GM23338 (cell line): ENCODE measurements at regions not wholly inside any gene's neighbourhood (a gene's known extent, or its start where the extent isn't known, plus 50 kb on each side); places are given as distances from the start of the nearest gene placed in this dataset.

Source experiments
- ATAC-seq: fragments of 200-7000 bp; cut with Tn5 transposase; 3 replicates; pipeline ENCODE4 v1.9.1; 2020
- DNase-seq: peaks from one replicate; pipeline ENCODE4 v3.0.0-alpha.2; 2015; ENCODE audit warnings: low spot score
- H2AFZ ChIP-seq: fragments of 200-600 bp; sonication (generic); 2 replicates; pipeline ENCODE4 v1.8.0; 2016; ENCODE audit warnings: antibody characterized with exemption, mild to moderate bottlenecking, moderate library complexity
- H3F3A ChIP-seq: fragments of 200-600 bp; sonication (generic); replicated peaks from 2 replicates; pipeline ENCODE4 v1.8.0; 2017; ENCODE audit warnings: antibody characterized with exemption, mixed run types, low read depth
- H3K27ac ChIP-seq: fragments of 200-600 bp; sonication (generic); 2 replicates; pipeline ENCODE4 v1.6.1; 2016; ENCODE audit warnings: low read depth
- H3K27me3 ChIP-seq: fragments of 200-600 bp; sonication (generic); 2 replicates; pipeline ENCODE4 v1.8.0; 2016; ENCODE audit warnings: mild to moderate bottlenecking, mixed run types, moderate library complexity; ENCODE audit not compliant: insufficient read depth
- H3K36me3 ChIP-seq: fragments of 200-600 bp; sonication (generic); 2 replicates; pipeline ENCODE4 v1.8.0; 2016; ENCODE audit warnings: mild to moderate bottlenecking; ENCODE audit not compliant: insufficient read depth
- H3K4me1 ChIP-seq: fragments of 200-600 bp; sonication (generic); 2 replicates; pipeline ENCODE4 v1.8.0; 2016; ENCODE audit warnings: mild to moderate bottlenecking, moderate library complexity; ENCODE audit not compliant: insufficient read depth
- H3K4me2 ChIP-seq: fragments of 200-600 bp; sonication (generic); 2 replicates; pipeline ENCODE4 v1.7.1; 2017; ENCODE audit warnings: mixed run types
- H3K4me3 ChIP-seq: fragments of 200-600 bp; sonication (generic); 2 replicates; pipeline ENCODE4 v1.6.1; 2016; ENCODE audit warnings: mixed run types
- H3K79me2 ChIP-seq: fragments of 200-600 bp; sonication (generic); replicated peaks from 2 replicates; pipeline ENCODE4 v1.8.0; 2017; ENCODE audit warnings: mild to moderate bottlenecking; ENCODE audit not compliant: insufficient read depth
- H3K9me2 ChIP-seq: fragments of 200-600 bp; sonication (generic); 2 replicates; pipeline ENCODE4 v1.8.0; 2017; ENCODE audit not compliant: insufficient read depth
- H4K20me1 ChIP-seq: fragments of 200-600 bp; sonication (generic); replicated peaks from 2 replicates; pipeline ENCODE4 v1.8.0; 2017; ENCODE audit warnings: mild to moderate bottlenecking; ENCODE audit not compliant: insufficient read depth
- H3K27ac Mint-ChIP-seq: 2 replicates; pipeline ENCODE4 v1.8.0; 2020; ENCODE audit warnings: inconsistent platforms, mild to moderate bottlenecking, moderate library complexity, mixed read lengths
- H3K27me3 Mint-ChIP-seq: 3 replicates; pipeline ENCODE4 v1.8.0; 2022; ENCODE audit warnings: low read depth, mild to moderate bottlenecking, moderate library complexity, mixed read lengths, inconsistent platforms; ENCODE audit not compliant: insufficient read depth, poor library complexity
- H3K36me3 Mint-ChIP-seq: 3 replicates; pipeline ENCODE4 v1.8.0; 2021; ENCODE audit warnings: low read depth, mild to moderate bottlenecking, inconsistent platforms, moderate library complexity, mixed read lengths
- H3K4me1 Mint-ChIP-seq: 3 replicates; pipeline ENCODE4 v1.8.0; 2020; ENCODE audit warnings: mild to moderate bottlenecking, inconsistent platforms, mixed read lengths
- H3K4me3 Mint-ChIP-seq: 3 replicates; pipeline ENCODE4 v1.8.0; 2021; ENCODE audit warnings: moderate library complexity, mild to moderate bottlenecking, inconsistent platforms, mixed read lengths
- H3K9me3 Mint-ChIP-seq: 3 replicates; pipeline ENCODE4 v1.8.0; 2020; ENCODE audit warnings: moderate library complexity, mild to moderate bottlenecking, inconsistent platforms, mixed read lengths
- CREB1 ChIP-seq: fragments of 250-450 bp; sonication (Bioruptor Pico); IDR thresholded peaks from 2 replicates; pipeline ENCODE4 v1.5.0; 2020; ENCODE audit warnings: low read depth, mild to moderate bottlenecking, moderate library complexity
- EZH2 ChIP-seq: fragments of 200-600 bp; sonication (generic); IDR thresholded peaks from one replicate; pipeline ENCODE4 v1.8.0; 2017; ENCODE audit warnings: antibody characterized with exemption, mild to moderate bottlenecking, low read depth; ENCODE audit not compliant: unreplicated experiment
- EZH2phosphoT487 ChIP-seq: fragments of 200-600 bp; sonication (generic); IDR thresholded peaks from one replicate; pipeline ENCODE4 v1.8.1; 2018; ENCODE audit warnings: antibody characterized with exemption; ENCODE audit not compliant: unreplicated experiment
- JUNB ChIP-seq: IDR thresholded peaks from one replicate; pipeline ENCODE4 v1.6.1; 2016; ENCODE audit warnings: antibody characterized with exemption; ENCODE audit not compliant: unreplicated experiment
- NANOG ChIP-seq: IDR thresholded peaks from 2 replicates; pipeline ENCODE4 v1.6.1; 2016; ENCODE audit warnings: antibody characterized with exemption, borderline replicate concordance
- POLR2AphosphoS5 ChIP-seq: IDR thresholded peaks from 2 replicates; pipeline ENCODE4 v1.6.1; 2016; ENCODE audit warnings: antibody characterized with exemption, low read depth
- STAT1 ChIP-seq: IDR thresholded peaks from one replicate; pipeline ENCODE4 v1.6.1; 2016; ENCODE audit warnings: antibody characterized with exemption; ENCODE audit not compliant: unreplicated experiment
- ZNF114 ChIP-seq: fragments of 250-450 bp; sonication (Bioruptor Pico); IDR thresholded peaks from 2 replicates; pipeline ENCODE4 v1.5.0; 2020; ENCODE audit warnings: mild to moderate bottlenecking, moderate library complexity
- ZNF331 ChIP-seq: fragments of 250-450 bp; sonication (Bioruptor Pico); IDR thresholded peaks from 2 replicates; pipeline ENCODE4 v1.5.0; 2020; ENCODE audit warnings: low read depth, mild to moderate bottlenecking, moderate library complexity
- TF ChIP-seq, protein P1 (sequence below), 2 experiments: fragments of 200-600 bp in 1 of 2; sonication (generic) in 1 of 2; conservative IDR thresholded peaks; 2 replicates each; pipeline versions ENCODE4 v1.5.1 to v1.6.1; 2016 to 2017; ENCODE audit warnings: antibody characterized with exemption in 2 of 2, low read depth in 2 of 2, mild to moderate bottlenecking in 2 of 2, moderate library complexity in 1 of 2
- TF ChIP-seq, protein P2 (sequence below): IDR thresholded peaks from 2 replicates; pipeline ENCODE4 v1.6.1; 2016; ENCODE audit warnings: antibody characterized with exemption
- TF ChIP-seq, protein P3 (sequence below): IDR thresholded peaks from one replicate; pipeline ENCODE4 v1.6.1; 2018; ENCODE audit warnings: antibody characterized with exemption; ENCODE audit not compliant: unreplicated experiment
- TF ChIP-seq, protein P4 (sequence below): fragments of 250-450 bp; sonication (Bioruptor Pico); IDR thresholded peaks from 2 replicates; pipeline ENCODE4 v1.5.0; 2020; ENCODE audit warnings: mild to moderate bottlenecking, moderate library complexity

DNA sequence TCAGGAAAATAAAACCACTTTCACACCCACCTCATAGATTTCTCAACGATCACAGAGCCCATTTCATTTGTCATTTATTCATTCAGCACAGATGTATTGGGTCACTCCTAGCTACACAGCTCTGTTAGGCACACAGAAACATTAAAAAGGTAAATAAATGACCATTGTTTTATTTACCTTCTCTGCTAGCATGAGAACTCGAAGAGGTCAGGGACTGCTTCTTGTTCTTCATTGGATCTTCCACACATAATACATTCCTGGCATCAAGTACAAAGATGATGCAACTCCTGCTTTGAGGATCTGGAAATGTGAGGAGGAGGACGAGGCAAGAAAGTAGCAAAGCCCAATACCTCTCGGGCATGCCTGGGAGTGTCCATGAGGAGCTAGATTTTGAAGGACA, 168.1 kb downstream of the RBM26 start:
- DNase-seq: no peak
- peak overlapping the region; percentile 94; the same call in 1 of the 2 replicates for H2AFZ ChIP-seq

More for the DNA sequence above, 168.1 kb downstream of the RBM26 start:
- H3K27me3 Mint-ChIP-seq: no peaks in the 10 kb centered on the region
- no peaks in the 10 kb centered on the region for H3K9me3 Mint-ChIP-seq
- no peaks in the 10 kb centered on the region for H3K36me3 Mint-ChIP-seq
- H3K27ac Mint-ChIP-seq: 0 out of 2 replicates have a peak overlapping the region, but pooled peaks have one; percentile 37
- no peak for TF ChIP-seq CREB1 (CRISPR knock-in tag)
- TF ChIP-seq POLR2AphosphoS5: no peak
- no peak for TF ChIP-seq EZH2phosphoT487
- no peak for TF ChIP-seq NANOG
- TF ChIP-seq JUNB: no peak
- TF ChIP-seq, protein P1, sequence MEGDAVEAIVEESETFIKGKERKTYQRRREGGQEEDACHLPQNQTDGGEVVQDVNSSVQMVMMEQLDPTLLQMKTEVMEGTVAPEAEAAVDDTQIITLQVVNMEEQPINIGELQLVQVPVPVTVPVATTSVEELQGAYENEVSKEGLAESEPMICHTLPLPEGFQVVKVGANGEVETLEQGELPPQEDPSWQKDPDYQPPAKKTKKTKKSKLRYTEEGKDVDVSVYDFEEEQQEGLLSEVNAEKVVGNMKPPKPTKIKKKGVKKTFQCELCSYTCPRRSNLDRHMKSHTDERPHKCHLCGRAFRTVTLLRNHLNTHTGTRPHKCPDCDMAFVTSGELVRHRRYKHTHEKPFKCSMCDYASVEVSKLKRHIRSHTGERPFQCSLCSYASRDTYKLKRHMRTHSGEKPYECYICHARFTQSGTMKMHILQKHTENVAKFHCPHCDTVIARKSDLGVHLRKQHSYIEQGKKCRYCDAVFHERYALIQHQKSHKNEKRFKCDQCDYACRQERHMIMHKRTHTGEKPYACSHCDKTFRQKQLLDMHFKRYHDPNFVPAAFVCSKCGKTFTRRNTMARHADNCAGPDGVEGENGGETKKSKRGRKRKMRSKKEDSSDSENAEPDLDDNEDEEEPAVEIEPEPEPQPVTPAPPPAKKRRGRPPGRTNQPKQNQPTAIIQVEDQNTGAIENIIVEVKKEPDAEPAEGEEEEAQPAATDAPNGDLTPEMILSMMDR (conservative IDR thresholded peaks at IDR 0.05; ENCODE audit: low read depth in 2 of 2): no peak
- no peak for TF ChIP-seq ZNF114
- TF ChIP-seq, protein P2, sequence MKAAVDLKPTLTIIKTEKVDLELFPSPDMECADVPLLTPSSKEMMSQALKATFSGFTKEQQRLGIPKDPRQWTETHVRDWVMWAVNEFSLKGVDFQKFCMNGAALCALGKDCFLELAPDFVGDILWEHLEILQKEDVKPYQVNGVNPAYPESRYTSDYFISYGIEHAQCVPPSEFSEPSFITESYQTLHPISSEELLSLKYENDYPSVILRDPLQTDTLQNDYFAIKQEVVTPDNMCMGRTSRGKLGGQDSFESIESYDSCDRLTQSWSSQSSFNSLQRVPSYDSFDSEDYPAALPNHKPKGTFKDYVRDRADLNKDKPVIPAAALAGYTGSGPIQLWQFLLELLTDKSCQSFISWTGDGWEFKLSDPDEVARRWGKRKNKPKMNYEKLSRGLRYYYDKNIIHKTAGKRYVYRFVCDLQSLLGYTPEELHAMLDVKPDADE: no peak
- TF ChIP-seq, protein P3, sequence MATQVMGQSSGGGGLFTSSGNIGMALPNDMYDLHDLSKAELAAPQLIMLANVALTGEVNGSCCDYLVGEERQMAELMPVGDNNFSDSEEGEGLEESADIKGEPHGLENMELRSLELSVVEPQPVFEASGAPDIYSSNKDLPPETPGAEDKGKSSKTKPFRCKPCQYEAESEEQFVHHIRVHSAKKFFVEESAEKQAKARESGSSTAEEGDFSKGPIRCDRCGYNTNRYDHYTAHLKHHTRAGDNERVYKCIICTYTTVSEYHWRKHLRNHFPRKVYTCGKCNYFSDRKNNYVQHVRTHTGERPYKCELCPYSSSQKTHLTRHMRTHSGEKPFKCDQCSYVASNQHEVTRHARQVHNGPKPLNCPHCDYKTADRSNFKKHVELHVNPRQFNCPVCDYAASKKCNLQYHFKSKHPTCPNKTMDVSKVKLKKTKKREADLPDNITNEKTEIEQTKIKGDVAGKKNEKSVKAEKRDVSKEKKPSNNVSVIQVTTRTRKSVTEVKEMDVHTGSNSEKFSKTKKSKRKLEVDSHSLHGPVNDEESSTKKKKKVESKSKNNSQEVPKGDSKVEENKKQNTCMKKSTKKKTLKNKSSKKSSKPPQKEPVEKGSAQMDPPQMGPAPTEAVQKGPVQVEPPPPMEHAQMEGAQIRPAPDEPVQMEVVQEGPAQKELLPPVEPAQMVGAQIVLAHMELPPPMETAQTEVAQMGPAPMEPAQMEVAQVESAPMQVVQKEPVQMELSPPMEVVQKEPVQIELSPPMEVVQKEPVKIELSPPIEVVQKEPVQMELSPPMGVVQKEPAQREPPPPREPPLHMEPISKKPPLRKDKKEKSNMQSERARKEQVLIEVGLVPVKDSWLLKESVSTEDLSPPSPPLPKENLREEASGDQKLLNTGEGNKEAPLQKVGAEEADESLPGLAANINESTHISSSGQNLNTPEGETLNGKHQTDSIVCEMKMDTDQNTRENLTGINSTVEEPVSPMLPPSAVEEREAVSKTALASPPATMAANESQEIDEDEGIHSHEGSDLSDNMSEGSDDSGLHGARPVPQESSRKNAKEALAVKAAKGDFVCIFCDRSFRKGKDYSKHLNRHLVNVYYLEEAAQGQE: no peak
- TF ChIP-seq ZNF331 (CRISPR knock-in tag): no peak
- TF ChIP-seq, protein P4, sequence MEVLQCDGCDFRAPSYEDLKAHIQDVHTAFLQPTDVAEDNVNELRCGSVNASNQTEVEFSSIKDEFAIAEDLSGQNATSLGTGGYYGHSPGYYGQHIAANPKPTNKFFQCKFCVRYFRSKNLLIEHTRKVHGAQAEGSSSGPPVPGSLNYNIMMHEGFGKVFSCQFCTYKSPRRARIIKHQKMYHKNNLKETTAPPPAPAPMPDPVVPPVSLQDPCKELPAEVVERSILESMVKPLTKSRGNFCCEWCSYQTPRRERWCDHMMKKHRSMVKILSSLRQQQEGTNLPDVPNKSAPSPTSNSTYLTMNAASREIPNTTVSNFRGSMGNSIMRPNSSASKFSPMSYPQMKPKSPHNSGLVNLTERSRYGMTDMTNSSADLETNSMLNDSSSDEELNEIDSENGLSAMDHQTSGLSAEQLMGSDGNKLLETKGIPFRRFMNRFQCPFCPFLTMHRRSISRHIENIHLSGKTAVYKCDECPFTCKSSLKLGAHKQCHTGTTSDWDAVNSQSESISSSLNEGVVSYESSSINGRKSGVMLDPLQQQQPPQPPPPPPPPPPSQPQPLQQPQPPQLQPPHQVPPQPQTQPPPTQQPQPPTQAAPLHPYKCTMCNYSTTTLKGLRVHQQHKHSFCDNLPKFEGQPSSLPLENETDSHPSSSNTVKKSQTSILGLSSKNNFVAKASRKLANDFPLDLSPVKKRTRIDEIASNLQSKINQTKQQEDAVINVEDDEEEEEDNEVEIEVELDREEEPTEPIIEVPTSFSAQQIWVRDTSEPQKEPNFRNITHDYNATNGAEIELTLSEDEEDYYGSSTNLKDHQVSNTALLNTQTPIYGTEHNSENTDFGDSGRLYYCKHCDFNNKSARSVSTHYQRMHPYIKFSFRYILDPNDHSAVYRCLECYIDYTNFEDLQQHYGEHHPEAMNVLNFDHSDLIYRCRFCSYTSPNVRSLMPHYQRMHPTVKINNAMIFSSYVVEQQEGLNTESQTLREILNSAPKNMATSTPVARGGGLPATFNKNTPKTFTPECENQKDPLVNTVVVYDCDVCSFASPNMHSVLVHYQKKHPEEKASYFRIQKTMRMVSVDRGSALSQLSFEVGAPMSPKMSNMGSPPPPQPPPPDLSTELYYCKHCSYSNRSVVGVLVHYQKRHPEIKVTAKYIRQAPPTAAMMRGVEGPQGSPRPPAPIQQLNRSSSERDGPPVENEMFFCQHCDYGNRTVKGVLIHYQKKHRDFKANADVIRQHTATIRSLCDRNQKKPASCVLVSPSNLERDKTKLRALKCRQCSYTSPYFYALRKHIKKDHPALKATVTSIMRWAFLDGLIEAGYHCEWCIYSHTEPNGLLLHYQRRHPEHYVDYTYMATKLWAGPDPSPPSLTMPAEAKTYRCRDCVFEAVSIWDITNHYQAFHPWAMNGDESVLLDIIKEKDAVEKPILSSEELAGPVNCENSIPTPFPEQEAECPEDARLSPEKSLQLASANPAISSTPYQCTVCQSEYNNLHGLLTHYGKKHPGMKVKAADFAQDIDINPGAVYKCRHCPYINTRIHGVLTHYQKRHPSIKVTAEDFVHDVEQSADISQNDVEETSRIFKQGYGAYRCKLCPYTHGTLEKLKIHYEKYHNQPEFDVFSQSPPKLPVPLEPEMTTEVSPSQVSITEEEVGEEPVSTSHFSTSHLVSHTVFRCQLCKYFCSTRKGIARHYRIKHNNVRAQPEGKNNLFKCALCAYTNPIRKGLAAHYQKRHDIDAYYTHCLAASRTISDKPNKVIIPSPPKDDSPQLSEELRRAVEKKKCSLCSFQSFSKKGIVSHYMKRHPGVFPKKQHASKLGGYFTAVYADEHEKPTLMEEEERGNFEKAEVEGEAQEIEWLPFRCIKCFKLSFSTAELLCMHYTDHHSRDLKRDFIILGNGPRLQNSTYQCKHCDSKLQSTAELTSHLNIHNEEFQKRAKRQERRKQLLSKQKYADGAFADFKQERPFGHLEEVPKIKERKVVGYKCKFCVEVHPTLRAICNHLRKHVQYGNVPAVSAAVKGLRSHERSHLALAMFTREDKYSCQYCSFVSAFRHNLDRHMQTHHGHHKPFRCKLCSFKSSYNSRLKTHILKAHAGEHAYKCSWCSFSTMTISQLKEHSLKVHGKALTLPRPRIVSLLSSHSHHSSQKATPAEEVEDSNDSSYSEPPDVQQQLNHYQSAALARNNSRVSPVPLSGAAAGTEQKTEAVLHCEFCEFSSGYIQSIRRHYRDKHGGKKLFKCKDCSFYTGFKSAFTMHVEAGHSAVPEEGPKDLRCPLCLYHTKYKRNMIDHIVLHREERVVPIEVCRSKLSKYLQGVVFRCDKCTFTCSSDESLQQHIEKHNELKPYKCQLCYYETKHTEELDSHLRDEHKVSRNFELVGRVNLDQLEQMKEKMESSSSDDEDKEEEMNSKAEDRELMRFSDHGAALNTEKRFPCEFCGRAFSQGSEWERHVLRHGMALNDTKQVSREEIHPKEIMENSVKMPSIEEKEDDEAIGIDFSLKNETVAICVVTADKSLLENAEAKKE: no peak
- TF ChIP-seq STAT1: no peak
- TF ChIP-seq EZH2: no peak
- Histone ChIP-seq H3K27me3 (no peaks in the 10 kb centered on the region), H3F3A (no peaks in the 10 kb centered on the region), H3K4me2 (no peak overlapping the region), H3K79me2 (no peaks in the 10 kb centered on the region), H3K9me2 (peaks cover 4% of the 10 kb centered on the region; the same call in 1 of the 2 replicates), H3K27ac (no peak overlapping the region), H3K36me3 (no peaks in the 10 kb centered on the region), H3K4me1 (no peaks in the 10 kb centered on the region), H3K4me3 (no peak overlapping the region), H4K20me1 (no peaks in the 10 kb centered on the region)
- no peak overlapping the region for H3K4me3 Mint-ChIP-seq
- no peak for ATAC-seq
- H3K4me1 Mint-ChIP-seq: peaks cover 2% of the 10 kb centered on the region; the same call in 1 of the 3 replicates
